ENCODE measurements at regions not wholly inside any gene's neighbourhood (a gene's known extent, or its start where the extent isn't known, plus 50 kb on each side); places are given as distances from the start of the nearest gene placed in this dataset.
"Not testable (repeated sequence)": the region's sequence is repeated elsewhere in the genome, so short reads cannot be mapped to it uniquely, and the experiment has no call there.

DNA sequence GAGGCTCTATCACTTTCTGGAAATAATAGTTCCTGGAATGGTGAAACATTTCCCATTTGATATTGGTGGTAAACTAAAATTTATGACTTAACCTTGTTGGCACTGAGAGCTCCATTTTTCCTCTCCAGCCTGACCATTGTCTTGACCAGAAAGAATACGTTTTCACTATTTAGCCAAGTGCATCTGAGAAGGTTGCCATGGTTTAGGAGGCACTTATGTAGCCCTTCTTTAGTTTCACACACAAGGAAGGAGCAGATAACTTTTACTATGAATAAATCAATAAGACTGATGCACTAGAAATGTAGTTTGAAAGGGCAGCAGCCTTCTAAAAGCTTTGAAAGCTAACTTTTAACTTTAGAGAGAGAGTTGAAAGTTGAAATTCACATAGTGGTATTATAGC, 1045.5 kb upstream of the CDH6 start:
- ChIA-PET POLR2A (ENCODE audit: low non-redundant PET) (no interaction called here), CTCF (no interaction called here)
- no peak for DNase-seq (ENCODE audit: low spot score)
- TF ChIP-seq, protein P1, sequence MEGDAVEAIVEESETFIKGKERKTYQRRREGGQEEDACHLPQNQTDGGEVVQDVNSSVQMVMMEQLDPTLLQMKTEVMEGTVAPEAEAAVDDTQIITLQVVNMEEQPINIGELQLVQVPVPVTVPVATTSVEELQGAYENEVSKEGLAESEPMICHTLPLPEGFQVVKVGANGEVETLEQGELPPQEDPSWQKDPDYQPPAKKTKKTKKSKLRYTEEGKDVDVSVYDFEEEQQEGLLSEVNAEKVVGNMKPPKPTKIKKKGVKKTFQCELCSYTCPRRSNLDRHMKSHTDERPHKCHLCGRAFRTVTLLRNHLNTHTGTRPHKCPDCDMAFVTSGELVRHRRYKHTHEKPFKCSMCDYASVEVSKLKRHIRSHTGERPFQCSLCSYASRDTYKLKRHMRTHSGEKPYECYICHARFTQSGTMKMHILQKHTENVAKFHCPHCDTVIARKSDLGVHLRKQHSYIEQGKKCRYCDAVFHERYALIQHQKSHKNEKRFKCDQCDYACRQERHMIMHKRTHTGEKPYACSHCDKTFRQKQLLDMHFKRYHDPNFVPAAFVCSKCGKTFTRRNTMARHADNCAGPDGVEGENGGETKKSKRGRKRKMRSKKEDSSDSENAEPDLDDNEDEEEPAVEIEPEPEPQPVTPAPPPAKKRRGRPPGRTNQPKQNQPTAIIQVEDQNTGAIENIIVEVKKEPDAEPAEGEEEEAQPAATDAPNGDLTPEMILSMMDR (conservative IDR thresholded peaks at IDR 0.05; ENCODE audit: low read depth) = no peak
- H3K27ac ChIP-seq = no peak overlapping the region

- POLR2A ChIA-PET (ENCODE audit: low non-redundant PET); H3K27ac ChIP-seq; DNase-seq (ENCODE audit: low spot score); CTCF ChIA-PET: not testable (repeated sequence)
These were observed 1049.4 kb upstream of the CDH6 start for GRCh38 chr5:30144059-30144458.

DNA sequence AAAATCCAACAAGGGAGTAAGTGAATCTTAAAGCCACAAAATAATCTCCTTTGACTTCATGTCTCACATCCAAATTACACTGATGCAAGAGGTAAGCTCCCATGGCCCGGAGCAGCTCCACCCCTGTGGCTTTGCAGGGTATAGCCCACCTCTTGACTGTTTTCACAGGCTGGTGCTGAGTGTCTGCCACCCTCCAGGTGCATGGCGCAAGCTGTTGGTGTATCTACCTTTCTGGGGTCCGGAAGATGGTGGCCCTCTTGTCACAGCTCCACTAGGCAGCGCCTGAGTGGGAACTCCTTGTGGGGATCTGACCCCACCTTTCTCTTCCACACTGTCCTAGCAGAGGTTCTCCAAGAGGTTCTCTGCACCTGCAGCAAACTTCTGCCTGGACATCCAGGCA, 1051.1 kb upstream of the CDH6 start:
- DNase-seq (ENCODE audit: low spot score) = no peak
- CTCF ChIA-PET = no interaction called here
- POLR2A ChIA-PET (ENCODE audit: low non-redundant PET) = no interaction called here
- TF ChIP-seq, protein P1 (conservative IDR thresholded peaks at IDR 0.05; ENCODE audit: low read depth) = no peak
- H3K27ac ChIP-seq = no peak overlapping the region

- CTCF ChIA-PET = interaction anchor here (0.6 kb wide), 1 partner anchor 49 kb away, joined by 3 read pairs; no protein-coding TSS in a partner anchor
- POLR2A ChIA-PET (ENCODE audit: low non-redundant PET) = no interaction called here
- no peak overlapping the region for H3K27ac ChIP-seq
- no peak for DNase-seq (ENCODE audit: low spot score)
- TF ChIP-seq, protein P1 (conservative IDR thresholded peaks at IDR 0.05; ENCODE audit: low read depth) = no peak
These were observed 1072.4 kb upstream of the CDH6 start for GRCh38 chr5:30121043-30121442.

GRCh38 chr5:30117135-30117534, 1076.4 kb upstream of the CDH6 start:
- DNase-seq (ENCODE audit: low spot score) = no peak
- TF ChIP-seq, protein P1 (conservative IDR thresholded peaks at IDR 0.05; ENCODE audit: low read depth) = no peak
- CTCF ChIA-PET = no interaction called here
- POLR2A ChIA-PET (ENCODE audit: low non-redundant PET) = no interaction called here
- H3K27ac ChIP-seq = no peak overlapping the region

GRCh38 chr5:30113542-30113941, 1079.9 kb upstream of the CDH6 start:
- no peak for DNase-seq (ENCODE audit: low spot score)
- TF ChIP-seq, protein P1 (conservative IDR thresholded peaks at IDR 0.05; ENCODE audit: low read depth) = no peak
- no peak overlapping the region for H3K27ac ChIP-seq
- POLR2A ChIA-PET (ENCODE audit: low non-redundant PET) = no interaction called here
- CTCF ChIA-PET = no interaction called here

DNA sequence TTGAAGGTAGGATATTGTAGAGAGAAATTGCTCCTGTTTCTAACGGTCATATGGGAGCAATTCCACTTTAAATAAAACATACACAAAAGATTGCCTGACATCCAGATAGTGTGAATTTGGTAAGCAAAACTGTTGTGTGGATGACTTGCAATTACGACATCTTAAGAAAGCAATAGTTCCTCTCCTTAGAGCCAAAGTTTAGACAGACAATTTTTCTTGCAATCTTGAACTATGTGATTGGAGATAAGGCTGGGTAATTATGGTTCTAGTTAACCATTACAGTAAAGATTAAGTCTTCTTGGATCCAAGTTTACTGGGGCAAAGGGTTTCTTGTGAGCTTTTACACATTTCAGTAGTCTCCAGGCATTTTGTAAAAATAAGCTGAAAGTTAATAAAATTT, 1080.6 kb upstream of the CDH6 start:
- no peak overlapping the region for H3K27ac ChIP-seq
- CTCF ChIA-PET = no interaction called here
- no peak for DNase-seq (ENCODE audit: low spot score)
- TF ChIP-seq, protein P1 (conservative IDR thresholded peaks at IDR 0.05; ENCODE audit: low read depth) = no peak
- POLR2A ChIA-PET (ENCODE audit: low non-redundant PET) = no interaction called here
